NCI-H1694 treated with DMSO at 0.1 percent for 48 hours (cell line): ENCODE measurements at regions not wholly inside any gene's neighbourhood (a gene's known extent, or its start where the extent isn't known, plus 50 kb on each side); places are given as distances from the start of the nearest gene placed in this dataset.

Experiments used
- DNase-seq: peaks from one replicate; lab custom pipeline; 2025; lab: John Stamatoyannopoulos, UW

DNA sequence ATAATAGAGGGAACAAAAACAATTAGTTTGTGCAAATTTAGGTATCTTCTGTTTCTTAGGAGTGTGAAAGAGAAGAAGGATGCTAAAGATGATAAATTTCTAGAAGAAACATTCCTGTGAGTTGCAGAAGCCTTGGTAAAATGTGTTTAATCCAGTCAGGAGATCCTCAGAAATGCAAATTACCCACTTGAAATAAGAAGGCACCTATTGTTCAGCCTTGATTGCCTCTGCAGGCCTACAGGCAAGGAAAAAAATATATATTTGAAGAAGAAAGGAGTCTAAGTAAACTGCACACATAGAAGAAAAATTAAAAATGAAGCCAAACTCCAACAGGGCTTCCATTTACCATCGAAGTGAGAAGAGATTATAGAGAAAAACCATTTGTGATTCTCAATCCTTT is 51.0 kb upstream of the LHX8 start:
- DNase-seq = no peak

DNA sequence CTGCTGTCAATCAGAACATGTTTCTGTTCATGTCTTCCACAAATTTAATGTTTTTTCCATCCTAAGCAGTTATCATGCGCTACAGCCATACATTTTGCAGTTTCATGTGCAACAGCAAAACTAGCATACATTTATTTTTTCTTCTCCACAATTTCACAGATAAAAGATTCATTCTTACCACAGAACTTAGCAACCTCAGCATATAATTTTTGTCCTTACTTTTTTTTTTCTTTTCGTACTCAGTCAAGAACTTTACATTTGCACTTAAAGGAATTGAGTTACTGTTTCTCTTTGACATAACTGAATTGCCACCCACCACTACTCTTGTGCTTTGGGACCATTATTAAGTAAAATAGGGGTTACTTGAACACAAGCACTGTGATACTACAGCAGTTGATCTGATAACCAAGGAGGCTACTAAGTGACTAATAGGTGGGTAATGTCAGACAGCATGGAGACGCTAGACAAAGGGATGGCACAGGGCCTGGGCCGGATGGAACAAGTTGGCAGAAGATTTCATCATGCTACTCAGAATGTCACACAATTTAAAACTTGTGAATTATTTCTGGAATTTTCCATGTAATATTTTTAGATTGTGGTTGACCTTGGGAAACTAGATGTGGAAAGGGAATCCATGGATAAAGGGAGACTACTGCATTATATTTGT is 50.2 kb upstream of the LHX8 start:
- DNase-seq = no peak
